ENCODE measurements at regions not wholly inside any gene's neighbourhood (a gene's known extent, or its start where the extent isn't known, plus 50 kb on each side); places are given as distances from the start of the nearest gene placed in this dataset.
"Not testable (repeated sequence)": the region's sequence is repeated elsewhere in the genome, so short reads cannot be mapped to it uniquely, and the experiment has no call there.

DNA sequence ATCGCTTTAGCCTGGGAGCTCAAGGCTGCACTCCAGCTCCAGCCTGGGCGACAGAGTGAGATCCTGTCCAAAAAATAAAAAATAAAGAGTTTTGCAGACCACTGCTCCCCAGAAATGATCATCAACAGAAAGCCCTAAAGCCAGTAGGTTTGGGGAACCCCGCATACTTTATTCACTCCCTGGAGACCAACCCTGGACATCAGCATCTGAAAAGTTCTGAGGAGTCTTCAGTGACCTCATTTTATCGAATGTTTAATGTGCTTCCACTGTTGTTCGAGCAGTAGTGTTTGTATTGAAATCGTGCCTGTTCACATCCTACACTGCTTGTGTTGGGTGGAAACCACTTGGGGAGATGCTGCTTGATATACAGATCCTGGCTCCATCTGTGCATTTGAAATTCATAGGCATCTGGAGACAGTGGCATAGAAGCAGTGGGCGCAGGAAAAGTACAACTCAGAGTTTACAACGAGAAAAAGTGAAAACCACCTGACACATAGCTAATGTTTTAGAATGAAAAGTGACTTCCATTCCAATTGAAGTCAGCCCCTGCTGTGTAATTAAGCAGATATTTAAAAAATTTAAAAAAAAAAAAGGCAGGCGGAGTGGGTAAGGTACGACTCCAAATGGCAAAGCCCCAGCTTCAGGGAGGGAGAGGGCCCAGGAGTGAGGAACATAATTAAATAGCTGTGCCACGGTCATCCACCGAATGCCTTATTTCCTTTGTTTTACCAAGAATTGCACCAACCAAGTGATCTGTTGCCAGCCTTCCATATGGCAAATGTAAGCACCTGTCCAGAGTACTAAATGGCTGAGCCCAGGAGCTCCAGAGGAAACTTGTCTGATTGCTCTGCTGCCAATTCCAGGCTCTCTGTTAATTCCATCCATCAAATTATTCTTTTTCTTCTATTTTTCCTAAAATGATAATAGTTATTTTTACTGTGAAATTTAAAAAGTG is 100.4 kb upstream of the NAA20 start:
- Histone ChIP-seq H3K27ac (ENCODE audit: low read length) (no peak overlapping the region), H3K4me3 (ENCODE audit: low read length in 2 of 2) (no peak overlapping the region), H3K36me3 (ENCODE audit: control insufficient read depth in 2 of 2, insufficient read depth in 2 of 2, low read length in 2 of 2) (no peaks in the 10 kb centered on the region), H3K9me3 (ENCODE audit: control insufficient read depth in 2 of 2, low read length in 2 of 2) (no peaks in the 10 kb centered on the region), H3K4me1 (ENCODE audit: control insufficient read depth, insufficient read depth, low read length) (peaks cover 11% of the 10 kb centered on the region), H3K27me3 (ENCODE audit: control insufficient read depth in 1 of 2, insufficient read depth in 2 of 2, low read length in 2 of 2) (no peaks in the 10 kb centered on the region), H3K9ac (ENCODE audit: low read length in 2 of 2) (no peak overlapping the region)

DNA sequence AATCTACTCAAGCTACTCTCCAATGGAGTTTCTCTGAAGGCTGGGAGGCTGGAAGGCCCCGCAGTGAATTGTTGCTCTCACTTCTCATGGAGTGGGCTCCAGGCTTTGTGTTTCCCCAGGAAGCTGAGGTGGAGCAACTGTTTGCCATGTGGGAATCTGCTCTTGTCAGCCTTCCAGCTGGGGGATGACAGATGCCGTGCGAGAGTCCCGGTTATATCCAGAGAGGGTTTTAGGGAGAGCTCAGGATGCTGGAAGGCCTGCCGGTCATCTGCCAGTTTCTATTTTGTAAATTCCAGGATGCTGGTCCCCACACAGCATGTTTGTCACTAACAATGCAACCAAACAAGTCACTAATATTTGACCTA is 98.2 kb upstream of the NAA20 start:
- H3K27ac ChIP-seq (ENCODE audit: low read length): no peak overlapping the region
- H3K9ac ChIP-seq (ENCODE audit: low read length in 2 of 2): no peak overlapping the region
- H3K27me3 ChIP-seq (ENCODE audit: control insufficient read depth in 1 of 2, insufficient read depth in 2 of 2, low read length in 2 of 2): no peaks in the 10 kb centered on the region
- H3K36me3 ChIP-seq (ENCODE audit: control insufficient read depth in 2 of 2, insufficient read depth in 2 of 2, low read length in 2 of 2): no peaks in the 10 kb centered on the region
- no peak overlapping the region for H3K4me3 ChIP-seq (ENCODE audit: low read length in 2 of 2)
- peaks cover 11% of the 10 kb centered on the region for H3K4me1 ChIP-seq (ENCODE audit: control insufficient read depth, insufficient read depth, low read length)
- H3K9me3 ChIP-seq (ENCODE audit: control insufficient read depth in 2 of 2, low read length in 2 of 2): no peaks in the 10 kb centered on the region

DNA sequence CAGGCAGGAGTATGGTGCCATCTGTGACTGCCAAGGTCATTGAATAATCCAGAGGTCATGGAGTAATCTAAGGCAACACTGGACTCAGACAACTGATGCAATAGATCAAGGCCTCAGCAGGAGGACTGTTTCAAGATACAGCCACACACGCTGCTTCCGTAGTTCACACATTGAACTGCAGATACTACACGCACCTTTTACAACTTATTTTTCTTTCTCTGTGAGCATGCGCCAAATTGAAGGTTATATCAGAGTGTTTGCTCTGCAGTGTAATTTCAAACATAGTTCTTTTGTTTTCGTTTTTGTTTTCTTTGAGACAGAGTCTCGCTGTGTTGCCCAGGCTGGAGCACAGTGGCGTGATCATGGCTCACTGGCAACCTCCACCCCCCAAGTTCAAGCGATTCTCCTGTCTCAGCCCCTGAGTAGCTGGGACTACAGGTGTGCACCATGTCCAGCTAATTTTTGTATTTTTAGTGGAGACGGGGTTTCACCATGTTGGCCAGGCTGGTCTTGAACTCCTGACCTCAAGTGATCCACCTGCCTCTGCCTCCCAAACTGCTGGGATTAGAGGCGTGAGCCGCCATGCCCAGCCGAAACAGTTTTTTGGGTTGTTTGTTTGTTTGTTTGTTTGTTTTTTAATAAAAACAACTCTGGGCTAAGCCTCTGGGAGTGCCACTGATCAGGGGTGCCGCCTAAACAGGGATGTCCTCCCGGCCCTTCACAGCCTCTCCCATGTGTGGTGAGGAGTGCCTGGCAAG is 96.6 kb upstream of the NAA20 start:
- H3K27me3 ChIP-seq (ENCODE audit: control insufficient read depth in 1 of 2, insufficient read depth in 2 of 2, low read length in 2 of 2): no peaks in the 10 kb centered on the region
- H3K4me3 ChIP-seq (ENCODE audit: low read length in 2 of 2): no peak overlapping the region
- no peaks in the 10 kb centered on the region for H3K9me3 ChIP-seq (ENCODE audit: control insufficient read depth in 2 of 2, low read length in 2 of 2)
- no peaks in the 10 kb centered on the region for H3K36me3 ChIP-seq (ENCODE audit: control insufficient read depth in 2 of 2, insufficient read depth in 2 of 2, low read length in 2 of 2)
- H3K4me1 ChIP-seq (ENCODE audit: control insufficient read depth, insufficient read depth, low read length): no peaks in the 10 kb centered on the region
- H3K9ac ChIP-seq (ENCODE audit: low read length in 2 of 2): no peak overlapping the region
- H3K27ac ChIP-seq (ENCODE audit: low read length): no peak overlapping the region

DNA sequence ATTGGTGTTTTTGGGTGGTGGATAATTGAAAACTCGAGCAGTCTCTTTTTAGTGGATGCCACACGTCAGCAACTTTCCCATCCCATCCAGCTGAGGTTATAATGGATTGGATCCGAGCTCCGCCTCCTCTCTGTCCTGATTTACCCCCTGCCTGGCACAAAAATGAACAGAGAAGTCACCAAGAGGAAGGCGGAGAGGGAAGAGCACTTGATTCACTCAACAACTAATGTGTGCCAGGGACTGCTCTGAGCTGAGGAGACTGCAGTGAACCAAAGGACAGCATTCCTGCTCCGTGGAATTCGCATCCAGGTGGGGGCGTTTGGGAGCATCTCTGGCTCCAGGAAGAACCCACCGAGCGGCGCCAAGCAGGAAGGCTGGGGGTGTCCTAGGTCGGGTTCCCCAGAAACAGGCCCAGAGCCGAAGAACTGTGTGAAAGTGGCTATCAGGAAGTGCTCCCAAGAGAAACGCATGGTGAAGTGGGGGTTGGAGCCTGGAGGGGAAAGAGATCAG is 95.8 kb upstream of the NAA20 start:
- Histone ChIP-seq H3K4me3 (ENCODE audit: low read length in 2 of 2) (no peak overlapping the region), H3K9me3 (ENCODE audit: control insufficient read depth in 2 of 2, low read length in 2 of 2) (no peaks in the 10 kb centered on the region), H3K9ac (ENCODE audit: low read length in 2 of 2) (no peak overlapping the region), H3K27me3 (ENCODE audit: control insufficient read depth in 1 of 2, insufficient read depth in 2 of 2, low read length in 2 of 2) (no peaks in the 10 kb centered on the region), H3K27ac (ENCODE audit: low read length) (no peak overlapping the region), H3K36me3 (ENCODE audit: control insufficient read depth in 2 of 2, insufficient read depth in 2 of 2, low read length in 2 of 2) (no peaks in the 10 kb centered on the region), H3K4me1 (ENCODE audit: control insufficient read depth, insufficient read depth, low read length) (no peaks in the 10 kb centered on the region)

DNA sequence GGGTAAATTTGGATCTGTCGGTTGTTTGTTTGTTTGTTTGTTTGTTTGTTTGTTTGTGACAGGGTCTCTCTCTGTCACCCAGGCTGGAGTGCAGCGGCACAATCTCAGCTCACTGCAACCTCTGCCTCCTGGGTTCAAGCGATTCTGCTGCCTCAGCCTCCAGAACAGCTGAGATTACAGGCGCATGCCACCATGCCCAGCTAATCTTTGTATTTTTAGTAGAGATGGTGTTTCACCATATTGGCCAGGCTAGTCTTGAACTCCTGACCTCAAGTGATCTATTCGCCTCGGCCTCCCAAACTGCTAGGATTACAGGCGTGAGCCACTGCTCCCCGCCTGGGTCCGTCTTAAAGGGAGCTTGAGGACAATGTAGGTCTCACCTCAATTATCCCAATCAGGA is 95.3 kb upstream of the NAA20 start:
- H3K9ac ChIP-seq (ENCODE audit: low read length in 2 of 2); H3K4me3 ChIP-seq (ENCODE audit: low read length in 2 of 2); H3K4me1 ChIP-seq (ENCODE audit: control insufficient read depth, insufficient read depth, low read length); H3K27me3 ChIP-seq (ENCODE audit: control insufficient read depth in 1 of 2, insufficient read depth in 2 of 2, low read length in 2 of 2); H3K9me3 ChIP-seq (ENCODE audit: control insufficient read depth in 2 of 2, low read length in 2 of 2); H3K36me3 ChIP-seq (ENCODE audit: control insufficient read depth in 2 of 2, insufficient read depth in 2 of 2, low read length in 2 of 2); H3K27ac ChIP-seq (ENCODE audit: low read length): not testable (repeated sequence)

DNA sequence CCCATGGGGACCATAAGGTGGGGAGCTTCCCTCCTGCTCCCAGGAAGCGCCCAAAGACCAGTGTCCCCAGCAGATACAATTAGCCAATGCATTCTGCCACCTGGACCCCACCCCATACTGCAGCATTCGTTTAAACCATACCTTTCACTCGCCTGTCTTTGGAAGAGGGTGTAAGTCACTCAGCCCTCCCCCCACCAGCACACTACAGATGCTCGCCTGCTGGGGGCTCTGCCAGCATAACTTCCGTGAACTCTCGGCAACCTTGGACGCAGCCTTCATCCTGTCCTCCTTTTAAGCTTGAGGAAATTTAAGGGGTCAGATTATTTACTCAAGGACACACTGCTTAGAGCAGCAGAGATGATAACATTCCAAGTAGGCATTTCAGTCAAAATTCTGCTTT is 94.4 kb upstream of the NAA20 start:
- Histone ChIP-seq H3K27me3 (ENCODE audit: control insufficient read depth in 1 of 2, insufficient read depth in 2 of 2, low read length in 2 of 2) (no peaks in the 10 kb centered on the region), H3K27ac (ENCODE audit: low read length) (no peak overlapping the region), H3K36me3 (ENCODE audit: control insufficient read depth in 2 of 2, insufficient read depth in 2 of 2, low read length in 2 of 2) (no peaks in the 10 kb centered on the region), H3K9ac (ENCODE audit: low read length in 2 of 2) (no peak overlapping the region), H3K9me3 (ENCODE audit: control insufficient read depth in 2 of 2, low read length in 2 of 2) (no peaks in the 10 kb centered on the region), H3K4me1 (ENCODE audit: control insufficient read depth, insufficient read depth, low read length) (no peaks in the 10 kb centered on the region), H3K4me3 (ENCODE audit: low read length in 2 of 2) (no peak overlapping the region)

DNA sequence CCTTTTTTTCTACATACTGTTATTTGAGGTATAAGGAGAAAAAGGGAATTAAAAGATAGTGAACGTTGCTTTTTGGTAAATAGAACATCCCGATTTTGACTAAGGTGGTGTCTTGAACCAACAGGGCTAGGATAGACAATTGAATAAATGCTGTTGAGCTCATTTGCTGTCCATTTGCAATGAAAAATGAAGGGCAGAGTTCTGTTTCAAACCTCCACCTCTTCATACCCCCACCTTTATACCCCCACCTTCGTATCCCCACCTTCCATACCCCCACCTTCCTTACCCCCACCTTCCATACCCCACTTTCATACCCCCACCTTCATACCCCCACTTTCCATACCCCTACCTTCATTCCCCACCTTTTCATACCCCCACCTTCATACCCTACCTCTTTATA is 93.4 kb upstream of the NAA20 start:
- H3K27me3 ChIP-seq (ENCODE audit: control insufficient read depth in 1 of 2, insufficient read depth in 2 of 2, low read length in 2 of 2): no peaks in the 10 kb centered on the region
- peaks cover 2% of the 10 kb centered on the region for H3K4me1 ChIP-seq (ENCODE audit: control insufficient read depth, insufficient read depth, low read length)
- no peaks in the 10 kb centered on the region for H3K36me3 ChIP-seq (ENCODE audit: control insufficient read depth in 2 of 2, insufficient read depth in 2 of 2, low read length in 2 of 2)
- H3K9ac ChIP-seq (ENCODE audit: low read length in 2 of 2): no peak overlapping the region
- no peak overlapping the region for H3K27ac ChIP-seq (ENCODE audit: low read length)
- no peak overlapping the region for H3K4me3 ChIP-seq (ENCODE audit: low read length in 2 of 2)
- no peaks in the 10 kb centered on the region for H3K9me3 ChIP-seq (ENCODE audit: control insufficient read depth in 2 of 2, low read length in 2 of 2)

DNA sequence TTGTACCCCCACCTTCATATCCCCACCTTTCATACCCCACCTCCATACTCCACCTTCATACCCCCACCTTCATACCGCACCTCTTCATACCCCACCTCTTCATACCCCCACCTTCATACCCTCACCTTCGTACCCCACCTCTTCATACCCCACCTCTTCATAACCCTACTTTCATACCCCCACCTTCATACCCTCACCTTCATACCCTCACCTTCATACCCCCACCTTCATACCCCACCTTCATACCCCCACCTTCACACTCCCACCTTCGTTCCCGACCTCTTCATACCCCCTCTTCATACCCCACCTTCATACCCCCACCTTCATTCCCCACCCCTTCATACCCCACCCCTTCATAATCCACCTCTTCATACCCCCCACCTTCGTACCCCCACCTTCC is 92.9 kb upstream of the NAA20 start:
- Histone ChIP-seq H3K27ac (ENCODE audit: low read length) (no peak overlapping the region), H3K4me3 (ENCODE audit: low read length in 2 of 2) (no peak overlapping the region), H3K27me3 (ENCODE audit: control insufficient read depth in 1 of 2, insufficient read depth in 2 of 2, low read length in 2 of 2) (no peaks in the 10 kb centered on the region), H3K9me3 (ENCODE audit: control insufficient read depth in 2 of 2, low read length in 2 of 2) (no peaks in the 10 kb centered on the region), H3K4me1 (ENCODE audit: control insufficient read depth, insufficient read depth, low read length) (peaks cover 5% of the 10 kb centered on the region), H3K9ac (ENCODE audit: low read length in 2 of 2) (no peak overlapping the region), H3K36me3 (ENCODE audit: control insufficient read depth in 2 of 2, insufficient read depth in 2 of 2, low read length in 2 of 2) (no peaks in the 10 kb centered on the region)

DNA sequence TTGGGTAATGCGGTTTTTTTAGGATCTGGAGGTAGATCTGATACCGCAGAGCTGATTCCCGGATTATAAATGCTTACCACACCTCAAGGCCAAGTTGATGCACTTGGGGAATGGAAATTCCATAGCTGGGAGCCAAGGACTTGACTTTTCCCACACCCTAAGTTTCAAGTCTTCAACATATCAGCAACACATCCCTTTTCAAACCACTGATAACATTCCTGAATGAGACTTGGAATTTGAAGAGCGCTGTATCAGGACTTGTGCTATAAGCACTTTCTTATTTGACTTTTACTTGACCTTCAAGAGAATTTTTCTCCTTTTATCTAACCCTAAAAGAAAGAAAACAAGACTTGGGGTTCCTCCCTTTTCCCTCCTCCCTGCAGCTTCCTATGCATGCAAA is 90.6 kb upstream of the NAA20 start:
- H3K9ac ChIP-seq (ENCODE audit: low read length in 2 of 2): no peak overlapping the region
- no peaks in the 10 kb centered on the region for H3K27me3 ChIP-seq (ENCODE audit: control insufficient read depth in 1 of 2, insufficient read depth in 2 of 2, low read length in 2 of 2)
- H3K4me3 ChIP-seq (ENCODE audit: low read length in 2 of 2): no peak overlapping the region
- H3K9me3 ChIP-seq (ENCODE audit: control insufficient read depth in 2 of 2, low read length in 2 of 2): no peaks in the 10 kb centered on the region
- no peak overlapping the region for H3K27ac ChIP-seq (ENCODE audit: low read length)
- peaks cover 7% of the 10 kb centered on the region for H3K4me1 ChIP-seq (ENCODE audit: control insufficient read depth, insufficient read depth, low read length)
- H3K36me3 ChIP-seq (ENCODE audit: control insufficient read depth in 2 of 2, insufficient read depth in 2 of 2, low read length in 2 of 2): no peaks in the 10 kb centered on the region

DNA sequence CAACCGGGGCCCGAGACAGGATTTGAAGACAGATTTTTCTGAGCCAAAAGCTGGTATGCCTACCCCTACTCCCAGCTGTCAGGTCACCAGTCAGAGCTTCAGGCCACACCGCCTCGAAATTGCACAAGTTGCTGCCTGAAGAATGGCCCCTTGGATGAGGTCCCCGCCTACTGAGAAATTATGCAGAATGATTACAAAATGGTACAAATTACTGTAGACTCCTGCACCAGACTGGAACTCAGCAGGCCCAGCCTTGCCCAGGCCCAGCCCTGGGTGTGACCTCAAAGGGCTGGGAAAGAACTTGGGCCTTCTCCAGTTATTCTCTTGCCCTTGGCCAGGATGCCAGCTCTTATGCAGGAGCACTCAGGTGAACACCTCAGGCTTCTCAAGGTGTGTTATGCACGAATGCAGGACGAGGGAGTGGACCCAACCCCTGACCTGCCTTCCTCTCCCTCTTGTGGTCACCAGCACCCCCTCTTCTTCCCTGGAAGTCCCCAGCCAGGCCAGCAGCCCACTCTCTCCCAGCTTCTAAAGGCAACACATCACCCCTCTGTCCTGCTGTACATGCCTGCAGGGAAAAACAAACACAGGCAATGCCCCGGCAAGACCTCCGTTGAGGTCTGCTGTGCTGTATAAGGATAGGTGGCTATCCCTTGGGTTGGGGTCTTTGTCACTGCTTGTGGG is 88.7 kb upstream of the NAA20 start:
- no peak overlapping the region for H3K4me3 ChIP-seq (ENCODE audit: low read length in 2 of 2)
- H3K9ac ChIP-seq (ENCODE audit: low read length in 2 of 2): no peak overlapping the region
- H3K4me1 ChIP-seq (ENCODE audit: control insufficient read depth, insufficient read depth, low read length): peaks cover 18% of the 10 kb centered on the region
- no peaks in the 10 kb centered on the region for H3K27me3 ChIP-seq (ENCODE audit: control insufficient read depth in 1 of 2, insufficient read depth in 2 of 2, low read length in 2 of 2)
- H3K27ac ChIP-seq (ENCODE audit: low read length): no peak overlapping the region
- no peaks in the 10 kb centered on the region for H3K9me3 ChIP-seq (ENCODE audit: control insufficient read depth in 2 of 2, low read length in 2 of 2)
- H3K36me3 ChIP-seq (ENCODE audit: control insufficient read depth in 2 of 2, insufficient read depth in 2 of 2, low read length in 2 of 2): no peaks in the 10 kb centered on the region

Data from stomach smooth muscle (tissue), 2 donors.